ENCODE measurements at regions not wholly inside any gene's neighbourhood (a gene's known extent, or its start where the extent isn't known, plus 50 kb on each side); places are given as distances from the start of the nearest gene placed in this dataset.

DNA sequence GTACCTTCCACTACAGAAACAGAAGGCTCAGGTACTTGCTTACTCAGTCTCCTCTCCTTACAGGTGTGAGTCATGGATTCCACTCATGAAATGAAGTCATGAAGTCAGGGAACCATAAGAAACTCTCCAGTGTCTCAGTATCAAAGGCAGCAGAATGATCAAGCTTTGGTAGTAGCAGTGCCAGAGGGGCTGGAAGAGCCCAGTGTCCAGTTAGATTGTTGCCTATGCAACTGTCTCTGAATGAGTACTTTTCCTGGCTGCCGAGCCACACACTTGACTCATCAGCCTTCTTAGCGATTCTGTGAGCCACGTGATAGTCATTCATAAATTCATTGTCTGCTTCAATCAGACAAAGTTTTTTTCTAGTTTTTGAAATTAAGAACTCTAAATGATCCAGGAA is 52.2 kb upstream of the DTNBP1 start:
- no peak for DNase-seq

DNA sequence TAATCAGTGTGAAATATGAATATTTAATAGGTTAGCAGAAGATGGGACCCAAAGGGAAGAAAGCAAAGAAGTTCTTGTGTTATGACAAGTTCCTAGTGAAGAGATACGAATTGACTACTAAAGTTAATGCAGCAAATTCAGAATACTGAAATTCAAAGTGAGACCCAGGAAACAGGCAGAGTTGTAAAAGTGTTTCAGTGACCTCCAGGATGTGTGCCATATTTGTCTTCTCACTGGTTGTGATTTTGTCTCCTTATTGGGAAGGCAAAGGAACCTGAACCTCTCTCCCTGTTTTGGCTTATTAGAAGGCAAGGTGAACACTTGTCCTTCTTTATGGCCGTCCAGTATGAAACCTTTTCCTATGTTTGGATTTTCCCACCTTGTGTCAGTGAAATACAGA is 51.8 kb upstream of the DTNBP1 start:
- no peak for DNase-seq

DNA sequence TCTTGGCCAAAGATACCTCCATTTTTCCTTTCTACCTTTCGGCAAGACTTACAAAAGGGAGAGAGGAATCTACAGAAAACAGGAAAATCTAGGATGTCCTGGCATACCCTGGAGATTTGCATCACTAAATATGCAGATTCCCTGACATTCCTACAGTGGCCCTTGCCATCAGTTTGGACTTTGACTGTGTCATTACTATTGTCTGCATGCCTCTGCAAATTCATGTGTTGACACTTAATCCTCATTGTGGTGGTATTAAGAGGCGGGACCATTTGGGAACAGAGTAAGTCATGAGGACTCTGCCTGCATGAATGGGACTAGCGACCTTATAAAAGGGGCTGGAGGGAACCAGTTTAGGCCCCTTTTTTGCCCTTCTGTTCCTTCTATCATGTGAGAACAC is 50.5 kb upstream of the DTNBP1 start:
- no peak for DNase-seq

DNA sequence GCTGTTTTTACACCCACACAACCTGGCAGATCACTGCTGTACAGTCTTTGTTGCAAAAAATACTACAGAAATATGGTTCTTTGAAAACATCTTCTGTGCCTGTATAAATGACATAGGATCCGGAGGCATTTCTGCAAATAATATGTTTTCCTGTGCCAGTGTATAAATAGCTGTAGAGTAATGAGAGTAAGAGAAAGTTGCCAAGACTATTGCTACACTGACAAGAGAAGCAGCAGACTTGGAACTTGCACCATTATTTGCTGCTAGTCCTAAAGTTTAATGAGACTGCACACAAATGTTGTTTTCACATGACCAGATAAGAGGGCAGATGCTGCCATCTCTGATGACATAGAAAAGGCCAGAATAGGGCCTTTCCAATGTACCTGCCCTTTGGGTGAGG is 50.0 kb upstream of the DTNBP1 start:
- DNase-seq: no peak

All from NCI-H510A (cell line).